Coronary artery (tissue), 2 donors: ENCODE measurements at regions not wholly inside any gene's neighbourhood (a gene's known extent, or its start where the extent isn't known, plus 50 kb on each side); places are given as distances from the start of the nearest gene placed in this dataset.

ENCODE experiments used
- DNase-seq: peaks from one replicate; pipeline ENCODE4 v3.0.0-alpha.2; 2017; ENCODE audit warnings: low spot score
- H3K27ac ChIP-seq, 2 donors: fragments of 200-600 bp; sonication (generic); one replicate each; pipeline ENCODE4 v1.5.1; 2016 to 2019
- H3K4me3 ChIP-seq: fragments of 200-600 bp; sonication (generic); 2 replicates; pipeline ENCODE4 v1.5.1; 2016; ENCODE audit warnings: mild to moderate bottlenecking, moderate library complexity
- CTCF ChIP-seq: fragments of 200-600 bp; sonication (generic); IDR thresholded peaks from one replicate; pipeline ENCODE4 v1.5.1; 2019; ENCODE audit warnings: antibody characterized with exemption

- TF ChIP-seq CTCF, result no peak
- H3K4me3 ChIP-seq, result no peak overlapping the region
- no peak for DNase-seq
- no peak overlapping the region for H3K27ac ChIP-seq
Measured at GRCh38 chr18:47427072-47427471, 175.6 kb upstream of the SKOR2 start.

- no peak for DNase-seq
- no peak for TF ChIP-seq CTCF
- no peak overlapping the region for H3K27ac ChIP-seq
Measured at GRCh38 chr18:47425365-47425764, 173.9 kb upstream of the SKOR2 start.

GRCh38 chr18:47422524-47422923, 171.1 kb upstream of the SKOR2 start:
- no peak for DNase-seq

More at GRCh38 chr18:47425365-47425764, 173.9 kb upstream of the SKOR2 start:
- no peak overlapping the region for H3K4me3 ChIP-seq

GRCh38 chr18:47420130-47420529, 168.7 kb upstream of the SKOR2 start:
- DNase-seq, result no peak
- H3K4me3 ChIP-seq, result no peak overlapping the region
- TF ChIP-seq CTCF, result no peak
- H3K27ac ChIP-seq, result no peak overlapping the region

More at GRCh38 chr18:47422524-47422923, 171.1 kb upstream of the SKOR2 start:
- no peak overlapping the region for H3K4me3 ChIP-seq
- no peak for TF ChIP-seq CTCF
- H3K27ac ChIP-seq, result no peak overlapping the region

GRCh38 chr18:47418746-47419145, 167.3 kb upstream of the SKOR2 start:
- no peak for DNase-seq
- TF ChIP-seq CTCF, result no peak
- H3K4me3 ChIP-seq, result no peak overlapping the region

GRCh38 chr18:47417807-47418206, 166.3 kb upstream of the SKOR2 start:
- no peak for TF ChIP-seq CTCF
- no peak for DNase-seq
- Histone ChIP-seq H3K4me3 (no peak overlapping the region), H3K27ac (no peak overlapping the region)

More at GRCh38 chr18:47418746-47419145, 167.3 kb upstream of the SKOR2 start:
- H3K27ac ChIP-seq, result no peak overlapping the region

GRCh38 chr18:47415881-47416280, 164.4 kb upstream of the SKOR2 start:
- DNase-seq, result no peak
- no peak for TF ChIP-seq CTCF

More at GRCh38 chr18:47415881-47416280, 164.4 kb upstream of the SKOR2 start:
- no peak overlapping the region for H3K4me3 ChIP-seq
- H3K27ac ChIP-seq, result no peak overlapping the region
